Spinal cord (tissue), 9 donors: ENCODE measurements at regions not wholly inside any gene's neighbourhood (a gene's known extent, or its start where the extent isn't known, plus 50 kb on each side); places are given as distances from the start of the nearest gene placed in this dataset.
"Not testable (repeated sequence)": the region's sequence is repeated elsewhere in the genome, so short reads cannot be mapped to it uniquely, and the experiment has no call there.

Source experiments
- DNase-seq, 6 donors: peaks; one replicate each; pipeline versions ENCODE4 v3.0.0 to v3.0.0-alpha.2; 2013 to 2015; ENCODE audit warnings: low spot score in 6 of 6, low read depth in 4 of 6
- H3K27ac ChIP-seq: one replicate; pipeline ENCODE4 v1.5.1; 2013; ENCODE audit warnings: low read depth, low read length, control low read depth
- H3K27me3 ChIP-seq: one replicate; pipeline ENCODE4 v1.6.1; 2013; ENCODE audit warnings: low read length; ENCODE audit not compliant: control insufficient read depth, insufficient read depth
- H3K36me3 ChIP-seq: one replicate; pipeline ENCODE4 v1.6.1; 2013; ENCODE audit warnings: low read length; ENCODE audit not compliant: control insufficient read depth, insufficient read depth
- H3K4me1 ChIP-seq: one replicate; pipeline ENCODE4 v1.6.1; 2013; ENCODE audit warnings: low read length; ENCODE audit not compliant: control insufficient read depth, insufficient read depth
- H3K4me3 ChIP-seq: one replicate; pipeline ENCODE4 v1.5.1; 2013; ENCODE audit warnings: low read depth, low read length, control low read depth
- H3K9me3 ChIP-seq: one replicate; pipeline ENCODE4 v1.6.1; 2013; ENCODE audit warnings: low read length; ENCODE audit not compliant: control insufficient read depth, insufficient read depth
- WGBS: methylation state at CpG from one replicate; pipeline ENCODE4 v1.1.5; 2013; ENCODE audit warnings: missing lambda C conversion rate; ENCODE audit not compliant: insufficient coverage; 5-methylcytosine and 5-hydroxymethylcytosine counted together
- donor health status: healthy.

DNA sequence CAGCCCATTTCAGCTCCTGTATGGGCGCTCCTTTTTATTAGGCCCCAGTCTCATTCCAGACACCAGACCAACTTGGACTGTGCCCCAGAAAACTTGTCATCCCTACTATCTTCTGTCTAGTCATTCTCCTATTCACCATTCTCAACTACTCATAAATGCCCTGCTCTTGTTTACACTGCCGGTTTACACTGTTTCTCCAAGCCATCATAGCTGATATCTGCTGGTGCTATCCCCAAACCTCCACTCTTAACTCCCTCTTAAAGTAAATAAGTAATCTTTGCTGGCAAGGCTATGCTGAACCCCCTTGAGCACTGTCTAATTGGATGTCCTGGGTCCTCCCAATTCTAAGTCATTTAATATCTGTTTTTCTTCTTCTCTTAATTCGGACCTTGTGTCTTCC is 91.7 kb upstream of the ATF7IP2 start:
- DNase-seq, H3K4me3 ChIP-seq, H3K36me3 ChIP-seq, H3K4me1 ChIP-seq, H3K27ac ChIP-seq, H3K27me3 ChIP-seq, H3K9me3 ChIP-seq: not testable (repeated sequence)
- 100% methylated on average over 1 of the region's 3 CpGs for WGBS

DNA sequence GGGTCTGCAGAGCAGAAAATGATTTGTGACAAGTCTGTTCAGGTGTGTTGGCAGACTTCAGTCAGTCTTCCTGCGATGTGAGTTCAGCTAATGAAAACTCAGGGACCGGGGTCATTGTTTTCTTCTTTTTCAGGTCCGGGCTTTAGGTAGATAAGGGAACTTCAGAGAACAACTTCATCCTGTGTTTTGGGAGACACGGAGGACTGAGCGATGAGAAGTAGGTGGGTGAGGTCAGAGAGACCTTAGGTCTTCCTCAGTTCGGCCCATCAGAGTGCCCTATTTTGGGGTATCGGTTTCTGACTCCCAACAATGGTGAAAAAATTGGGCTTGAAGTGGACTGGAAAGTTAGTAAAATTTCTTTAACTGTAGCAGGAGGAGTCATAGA is 88.9 kb upstream of the ATF7IP2 start:
- Histone ChIP-seq H3K9me3 (no peaks in the 10 kb centered on the region), H3K27me3 (no peaks in the 10 kb centered on the region), H3K36me3 (no peaks in the 10 kb centered on the region), H3K4me1 (no peaks in the 10 kb centered on the region), H3K4me3 (no peak overlapping the region), H3K27ac (no peak overlapping the region)
- 92% methylated on average over 7 of the region's 7 CpGs for WGBS
- no peak for DNase-seq

- H3K9me3 ChIP-seq = no peaks in the 10 kb centered on the region
- DNase-seq = no peak
- H3K36me3 ChIP-seq = no peaks in the 10 kb centered on the region
- WGBS = 38% methylated on average over 3 of the region's 13 CpGs
- H3K4me1 ChIP-seq = no peaks in the 10 kb centered on the region
- H3K4me3 ChIP-seq = no peak overlapping the region
- H3K27ac ChIP-seq = no peak overlapping the region
- no peaks in the 10 kb centered on the region for H3K27me3 ChIP-seq
Observed at GRCh38 chr16:10297341-10298006, 88.4 kb upstream of the ATF7IP2 start.

- Histone ChIP-seq H3K36me3 (no peaks in the 10 kb centered on the region), H3K27me3 (no peaks in the 10 kb centered on the region), H3K9me3 (no peaks in the 10 kb centered on the region), H3K4me3 (no peak overlapping the region), H3K4me1 (no peaks in the 10 kb centered on the region), H3K27ac (no peak overlapping the region)
- DNase-seq = no peak
- WGBS = no CpG with 5 or more reads among the region's 3 CpGs
Observed at GRCh38 chr16:10300905-10301304, 85.0 kb upstream of the ATF7IP2 start.

GRCh38 chr16:10301547-10301946 is 84.3 kb upstream of the ATF7IP2 start:
- H3K27me3 ChIP-seq, H3K27ac ChIP-seq, H3K4me3 ChIP-seq, H3K4me1 ChIP-seq, H3K9me3 ChIP-seq, DNase-seq, H3K36me3 ChIP-seq: not testable (repeated sequence)
- WGBS = no CpG with 5 or more reads among the region's 6 CpGs

DNA sequence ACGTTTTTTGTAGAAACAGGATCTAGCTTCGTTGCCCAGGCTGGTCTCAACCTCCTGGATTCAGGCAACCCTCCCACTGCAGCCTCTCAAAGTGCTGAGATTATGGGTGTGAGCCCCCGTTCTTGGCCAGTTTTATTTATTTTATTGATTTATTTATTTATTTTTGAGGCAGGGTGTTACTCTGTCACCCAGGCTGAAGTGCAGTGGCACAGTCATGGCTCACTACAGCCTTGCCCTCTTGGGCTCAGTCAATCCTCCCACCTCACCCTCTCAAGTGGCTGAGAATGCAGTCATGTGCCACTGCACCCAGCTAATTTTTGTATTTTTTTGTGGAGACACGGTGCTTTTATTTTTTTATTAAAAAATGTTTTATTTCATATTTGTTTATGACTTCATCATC is 79.9 kb upstream of the ATF7IP2 start:
- H3K4me1 ChIP-seq = no peaks in the 10 kb centered on the region
- no peak overlapping the region for H3K27ac ChIP-seq
- H3K36me3 ChIP-seq = no peaks in the 10 kb centered on the region
- H3K9me3 ChIP-seq = no peaks in the 10 kb centered on the region
- no CpG with 5 or more reads among the region's 4 CpGs for WGBS
- no peak for DNase-seq
- no peaks in the 10 kb centered on the region for H3K27me3 ChIP-seq
- H3K4me3 ChIP-seq = no peak overlapping the region

GRCh38 chr16:10308305-10309193 is 77.3 kb upstream of the ATF7IP2 start:
- Histone ChIP-seq H3K27me3 (no peaks in the 10 kb centered on the region), H3K27ac (no peak overlapping the region), H3K4me1 (no peaks in the 10 kb centered on the region), H3K9me3 (no peaks in the 10 kb centered on the region), H3K4me3 (no peak overlapping the region), H3K36me3 (no peaks in the 10 kb centered on the region)
- DNase-seq = no peak
- 86% methylated on average over 12 of the region's 15 CpGs for WGBS

DNA sequence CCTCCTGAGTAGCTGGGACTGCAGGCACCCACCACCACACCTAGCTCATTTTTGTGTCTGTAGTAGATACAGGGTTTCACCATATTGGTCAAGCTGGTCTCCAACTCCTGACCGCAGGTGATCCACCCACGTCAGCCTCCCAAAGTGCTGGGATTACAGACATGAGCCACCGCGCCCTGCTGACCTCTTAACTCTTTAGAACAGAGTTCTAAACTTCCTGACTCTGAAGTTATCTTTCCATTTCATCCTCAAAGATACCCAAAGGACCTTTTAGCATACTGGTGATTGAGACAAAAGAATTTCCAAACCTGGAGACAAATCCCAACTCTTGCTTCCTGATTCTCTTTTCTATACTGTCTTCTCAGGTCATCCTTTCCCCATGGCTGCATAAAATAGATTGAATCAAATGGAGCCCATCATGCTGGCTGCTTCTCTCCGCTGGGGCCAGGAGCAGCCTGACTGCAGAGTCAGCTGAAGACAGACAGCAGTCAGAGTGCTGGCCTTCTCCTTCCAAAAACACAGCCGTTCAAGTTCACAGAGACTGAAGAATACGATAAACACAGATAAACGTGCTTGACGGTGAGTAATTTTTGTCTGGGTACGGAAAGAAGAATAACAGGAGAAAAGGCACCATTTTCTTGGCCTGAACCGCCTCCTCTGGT is 76.5 kb upstream of the ATF7IP2 start:
- 83% methylated on average over 6 of the region's 11 CpGs for WGBS
- no peak for DNase-seq
- Histone ChIP-seq H3K27ac (no peak overlapping the region), H3K36me3 (no peaks in the 10 kb centered on the region), H3K4me1 (no peaks in the 10 kb centered on the region), H3K27me3 (no peaks in the 10 kb centered on the region), H3K4me3 (no peak overlapping the region), H3K9me3 (no peaks in the 10 kb centered on the region)

GRCh38 chr16:10312008-10312407 is 73.9 kb upstream of the ATF7IP2 start:
- H3K9me3 ChIP-seq = no peaks in the 10 kb centered on the region
- H3K27ac ChIP-seq = no peak overlapping the region
- 53% methylated on average over 4 of the region's 5 CpGs for WGBS
- no peaks in the 10 kb centered on the region for H3K36me3 ChIP-seq
- no peaks in the 10 kb centered on the region for H3K4me1 ChIP-seq
- DNase-seq = peak in 1 of 6 donors; percentile 22
- no peaks in the 10 kb centered on the region for H3K27me3 ChIP-seq
- H3K4me3 ChIP-seq = no peak overlapping the region
